ENCODE measurements at regions not wholly inside any gene's neighbourhood (a gene's known extent, or its start where the extent isn't known, plus 50 kb on each side); places are given as distances from the start of the nearest gene placed in this dataset.

DNA sequence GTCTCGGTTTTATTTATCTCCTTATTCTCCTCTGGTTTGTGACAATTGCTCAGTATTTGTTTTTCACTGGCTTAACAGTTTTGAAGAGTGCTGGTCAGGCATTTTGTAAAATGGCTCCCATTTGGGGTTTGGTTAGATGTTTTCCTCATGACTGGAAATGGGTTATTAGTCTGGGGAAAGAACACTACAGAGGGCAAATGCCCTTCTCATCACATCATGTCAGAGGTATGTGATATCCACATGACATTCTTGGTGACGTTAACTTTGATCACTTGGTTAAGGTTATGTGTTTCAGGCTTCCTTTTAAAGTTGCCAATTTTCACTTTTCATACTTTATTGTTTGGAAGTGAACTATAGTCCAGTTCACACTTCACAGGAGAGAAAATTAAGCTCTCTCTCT, 74.8 kb upstream of the KLHL1 start:
- DNase-seq (ENCODE audit: insufficient read length, low spot score) (no peak), FAIRE-seq (no peak)
- TF ChIP-seq POLR2AphosphoS5 (IDR thresholded peaks at IDR 0.05; ENCODE audit: low read depth, low read length): no peak
- TF ChIP-seq POLR2A (IDR thresholded peaks at IDR 0.05; ENCODE audit: low read depth, low read length): no peak
- no peak for TF ChIP-seq POU2F2 (IDR thresholded peaks at IDR 0.05; ENCODE audit: low read depth, low read length)
- TF ChIP-seq TAF1 (IDR thresholded peaks at IDR 0.05; ENCODE audit: low read depth, low read length): no peak
- TF ChIP-seq SPI1 (IDR thresholded peaks at IDR 0.05; ENCODE audit: low read depth, low read length): no peak
- no peak for TF ChIP-seq PAX5 (IDR thresholded peaks at IDR 0.05; ENCODE audit: insufficient read depth, low read length, severe bottlenecking)

Measured in GM12891 (cell line).